Embryonic facial prominence (tissue), 1 donor: ENCODE measurements at regions not wholly inside any gene's neighbourhood (a gene's known extent, or its start where the extent isn't known, plus 50 kb on each side); places are given as distances from the start of the nearest gene placed in this dataset.

Source experiments
- DNase-seq: peaks from one replicate; pipeline ENCODE4 v3.0.0-alpha.2; 2016; ENCODE audit errors: extremely low spot score

DNA sequence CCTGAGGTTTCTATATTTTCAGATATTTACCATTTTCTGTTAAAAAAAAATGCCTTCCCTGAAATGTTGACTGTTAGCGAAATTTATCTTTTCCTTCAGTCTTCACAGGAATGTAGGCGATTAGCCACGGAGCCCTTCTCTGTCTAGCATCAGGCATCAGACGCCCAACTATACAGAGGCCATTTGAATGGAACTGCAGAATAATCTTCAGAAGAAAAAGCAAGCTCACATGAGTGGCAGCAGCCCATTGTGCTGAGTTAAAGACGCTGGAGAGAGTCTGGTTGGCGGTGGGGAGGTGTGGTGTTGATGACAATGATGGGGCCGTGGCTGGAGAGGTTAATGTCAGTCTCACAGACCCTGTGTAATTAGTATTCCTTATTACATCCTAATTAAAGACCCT, 196.8 kb upstream of the LEF1 start:
- no peak for DNase-seq

- DNase-seq = no peak
Observed at GRCh38 chr4:108361886-108362285, 193.2 kb upstream of the LEF1 start.

DNA sequence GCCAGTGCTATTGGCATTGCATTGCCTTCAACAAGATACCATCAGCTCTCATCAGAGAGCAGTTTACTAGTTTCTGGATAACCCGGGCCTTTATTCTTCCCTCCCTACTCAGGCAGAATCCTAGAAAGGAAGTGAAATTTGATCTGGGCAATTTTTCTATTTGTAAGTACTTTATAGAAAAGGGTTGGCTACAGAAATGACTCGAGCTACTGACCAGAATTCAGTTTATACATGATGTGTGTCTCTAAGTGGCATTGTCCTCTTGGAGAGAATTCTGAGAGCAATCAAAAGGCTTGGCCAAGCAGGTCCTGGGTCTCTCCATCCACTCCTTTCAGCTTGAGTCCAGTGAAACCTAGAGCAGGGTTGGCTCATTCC, 192.7 kb upstream of the LEF1 start:
- no peak for DNase-seq

DNA sequence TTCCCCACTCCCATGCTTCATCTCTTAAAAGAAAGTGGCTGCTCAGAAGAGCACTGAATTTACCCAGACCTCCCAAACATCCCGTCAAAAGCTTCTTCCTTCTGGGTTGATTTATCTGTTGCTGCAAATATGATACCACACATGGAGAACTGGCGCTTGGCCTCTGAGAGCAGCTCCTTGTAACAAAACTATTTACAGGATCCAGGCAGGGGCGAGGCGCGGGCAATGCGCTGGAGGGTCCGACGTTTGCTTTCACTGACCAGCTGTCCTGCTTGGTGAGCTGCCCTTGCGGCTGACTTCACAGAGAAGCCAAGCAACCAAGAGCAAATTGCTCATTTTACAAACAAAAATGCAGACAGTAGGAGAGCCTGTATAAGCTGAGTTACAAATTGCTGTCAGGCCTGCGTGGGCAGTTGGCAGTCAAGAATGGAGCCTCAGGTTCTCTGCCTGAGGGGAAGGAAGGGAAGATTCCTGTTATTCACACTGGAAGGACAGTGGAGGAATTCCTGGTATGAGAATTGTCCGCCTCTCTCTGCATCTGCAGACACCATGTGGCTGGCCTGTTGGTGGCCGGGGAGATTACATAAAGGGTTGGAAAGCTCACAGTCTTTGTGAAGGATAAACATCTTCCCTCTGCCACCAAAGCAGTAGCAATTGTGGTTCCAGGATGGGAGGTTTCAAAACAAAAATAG, 192.2 kb upstream of the LEF1 start:
- no peak for DNase-seq

DNA sequence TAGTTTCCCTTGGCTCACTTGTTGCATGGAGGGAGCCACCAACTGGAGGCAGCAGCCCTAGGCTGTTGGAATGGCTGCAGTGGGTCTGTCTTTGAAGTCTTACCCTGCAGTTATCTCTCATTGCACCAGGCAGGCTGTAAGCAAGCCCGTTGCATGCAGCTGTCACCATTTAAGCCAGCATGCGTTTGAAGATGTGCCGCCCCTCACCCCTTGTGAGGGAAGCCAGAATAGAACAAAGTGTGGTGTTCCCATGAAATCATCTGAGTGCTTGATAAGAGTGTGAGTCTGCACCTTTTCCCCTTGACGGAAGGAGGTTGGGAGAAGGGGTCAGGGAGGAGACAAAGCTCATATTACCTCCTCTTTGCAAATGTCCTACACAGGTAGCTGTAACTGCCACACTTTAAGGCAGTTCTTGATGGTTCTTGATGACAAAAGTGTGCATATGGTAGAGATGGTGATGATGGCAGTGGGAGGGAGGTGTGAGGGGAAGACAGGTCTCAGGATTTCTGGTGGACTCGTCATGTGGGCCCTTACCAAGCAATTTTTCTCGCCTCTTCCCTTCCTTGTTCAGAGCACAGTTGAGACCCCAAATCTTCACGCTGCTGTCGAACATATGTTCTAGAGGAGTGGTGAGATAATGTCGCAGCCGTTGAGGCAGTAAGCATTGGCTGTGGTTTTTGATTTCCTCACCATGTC, 191.4 kb upstream of the LEF1 start:
- no peak for DNase-seq

- no peak for DNase-seq
Observed at GRCh38 chr4:108359130-108359985, 190.6 kb upstream of the LEF1 start.

DNA sequence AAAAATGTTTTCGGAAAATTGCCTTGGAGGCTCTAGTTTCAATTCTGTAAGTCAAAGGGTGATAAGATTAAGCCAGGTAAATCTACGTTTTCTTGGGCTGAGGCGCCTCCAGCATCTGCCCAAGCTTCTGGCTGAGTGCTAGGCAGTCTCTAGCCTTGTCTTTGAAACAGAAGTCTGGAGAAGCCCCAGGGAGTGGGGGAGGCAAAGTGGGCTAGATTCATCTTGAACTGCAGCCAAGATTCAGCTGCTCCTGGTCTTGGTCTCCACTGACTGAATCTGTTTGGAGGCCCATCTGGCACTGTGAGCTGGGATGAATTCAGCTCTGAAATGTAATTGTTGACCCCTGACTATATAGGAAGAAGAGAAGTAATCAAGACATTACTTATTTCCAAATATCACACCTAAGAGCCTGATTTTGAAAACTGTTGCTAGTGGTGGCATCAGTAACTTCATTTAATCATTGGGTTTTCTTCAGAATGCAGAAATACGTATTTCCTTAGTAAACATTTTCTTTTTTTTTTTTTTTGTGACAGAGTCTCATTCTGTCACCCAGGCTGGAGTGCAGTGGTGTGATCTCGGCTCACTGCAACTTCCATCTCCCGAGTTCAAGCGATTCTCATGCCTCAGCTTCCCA, 187.3 kb upstream of the LEF1 start:
- DNase-seq = no peak

GRCh38 chr4:108355186-108355901, 186.6 kb upstream of the LEF1 start:
- no peak for DNase-seq

- no peak for DNase-seq
Observed at GRCh38 chr4:108352664-108353308, 184.1 kb upstream of the LEF1 start.

GRCh38 chr4:108351791-108352190, 183.1 kb upstream of the LEF1 start:
- DNase-seq = no peak

DNA sequence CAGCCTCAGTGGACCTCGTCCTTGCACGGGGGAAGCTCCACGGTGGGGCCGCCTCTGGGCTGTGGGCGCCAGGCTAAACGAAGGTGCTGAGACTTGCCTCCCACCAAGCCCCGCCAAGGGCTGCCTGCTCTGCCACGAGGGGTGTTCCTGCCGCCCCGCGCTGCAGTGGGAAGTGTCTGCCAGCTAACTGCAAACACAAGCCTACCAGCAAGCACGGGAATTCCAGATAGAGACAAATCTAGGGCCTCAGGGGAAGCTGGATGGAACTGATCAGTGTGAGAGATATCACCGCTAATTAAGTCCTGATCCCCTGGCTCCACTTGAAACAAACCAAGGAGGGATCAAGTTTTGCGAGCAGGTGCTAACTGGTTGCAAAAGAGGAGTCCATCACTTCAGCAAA, 181.6 kb upstream of the LEF1 start:
- DNase-seq = no peak

DNA sequence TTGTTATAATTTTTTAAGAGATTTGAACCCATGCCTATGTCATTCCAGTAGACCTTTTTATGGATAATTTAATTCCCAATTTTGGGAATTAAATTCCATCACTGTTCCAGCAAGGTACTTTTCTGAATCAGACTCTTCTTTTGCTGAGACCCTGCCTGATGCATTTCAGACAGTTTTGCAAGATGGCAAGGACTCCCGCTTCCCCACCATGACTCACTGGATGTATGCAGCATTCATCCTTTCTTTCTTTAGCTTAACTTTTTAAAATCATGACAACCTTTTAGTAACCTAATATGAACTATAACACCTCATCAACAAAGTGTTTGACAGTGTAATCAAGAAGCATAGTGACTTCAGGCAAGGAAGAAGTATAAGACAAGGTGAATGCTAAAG, 178.1 kb upstream of the LEF1 start:
- no peak for DNase-seq

GRCh38 chr4:108345862-108346817, 177.4 kb upstream of the LEF1 start:
- no peak for DNase-seq

- no peak for DNase-seq
Observed at GRCh38 chr4:108342325-108342970, 173.7 kb upstream of the LEF1 start.

DNA sequence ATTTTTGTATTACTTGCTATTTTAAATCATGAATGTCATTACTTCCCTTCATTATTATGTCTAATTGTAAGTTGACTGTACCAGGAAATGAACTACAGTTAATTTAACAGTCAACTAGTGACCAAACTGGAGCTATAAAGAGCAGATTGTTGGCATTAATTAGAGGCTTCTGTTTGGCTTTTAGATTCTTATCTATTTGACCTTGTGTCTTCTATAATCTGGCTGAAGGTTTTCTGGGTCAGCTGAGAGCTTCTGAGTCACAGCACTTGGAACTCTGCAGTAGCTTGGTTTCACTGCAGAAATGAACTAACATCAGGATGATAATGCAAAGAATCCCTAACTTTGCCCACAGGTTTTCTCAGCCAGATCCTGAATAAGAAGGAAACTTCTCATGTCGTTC, 169.2 kb upstream of the LEF1 start:
- no peak for DNase-seq

GRCh38 chr4:108336076-108336475, 167.3 kb upstream of the LEF1 start:
- DNase-seq = no peak

DNA sequence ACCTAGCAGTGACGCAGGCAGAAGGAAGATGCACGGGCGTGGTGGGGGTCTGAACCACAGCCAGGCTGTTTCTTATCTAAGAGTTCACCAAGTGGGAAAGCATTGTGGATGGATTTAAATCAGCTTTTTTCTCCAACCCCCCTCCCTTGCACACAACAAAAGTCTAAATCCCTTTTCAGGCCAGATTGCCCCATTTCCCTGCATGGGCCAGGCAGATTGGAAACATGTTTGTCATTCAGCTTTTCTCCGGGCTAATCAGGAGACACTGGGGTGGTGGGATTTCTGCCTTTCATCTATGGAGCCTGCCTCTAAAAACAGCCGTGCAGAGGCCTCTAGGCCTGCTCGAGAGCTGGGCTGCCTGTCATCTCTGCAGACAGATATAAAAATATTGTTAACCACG, 166.3 kb upstream of the LEF1 start:
- no peak for DNase-seq

GRCh38 chr4:108334031-108334430, 165.3 kb upstream of the LEF1 start:
- no peak for DNase-seq

- no peak for DNase-seq
Observed at GRCh38 chr4:108333353-108333942, 164.7 kb upstream of the LEF1 start.
